ENCODE measurements at regions not wholly inside any gene's neighbourhood (a gene's known extent, or its start where the extent isn't known, plus 50 kb on each side); places are given as distances from the start of the nearest gene placed in this dataset.

DNA sequence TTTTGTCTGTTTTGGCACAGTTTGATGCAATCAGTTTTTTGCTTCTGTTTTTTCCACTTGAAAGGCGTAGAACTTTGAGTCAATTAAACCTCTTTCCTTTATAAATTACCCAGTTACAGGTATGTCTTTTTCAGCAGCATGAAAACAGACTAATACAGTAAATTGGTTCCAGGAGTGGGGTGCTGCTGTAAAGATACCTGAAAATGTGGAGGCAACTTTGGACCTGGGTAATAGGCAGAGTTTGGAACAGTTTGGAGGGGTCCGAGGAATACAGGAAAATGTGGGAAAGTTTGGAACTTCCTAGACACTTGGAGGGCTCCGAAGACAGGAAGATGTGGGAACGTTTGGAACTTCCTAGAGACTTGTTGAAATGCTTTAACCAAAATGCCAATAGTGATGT, 2022.2 kb downstream of the MAT2B start:
- H3K4me1 ChIP-seq (ENCODE audit: control insufficient read depth in 4 of 4, insufficient read depth in 4 of 4, low read length in 3 of 4) = no peaks in the 10 kb centered on the region
- TF ChIP-seq RXRA (IDR thresholded peaks at IDR 0.05) (no peak), RAD21 (IDR thresholded peaks at IDR 0.05) (no peak), GABPA (IDR thresholded peaks at IDR 0.05 in 1 of 2, conservative IDR thresholded peaks at IDR 0.05 in 1 of 2) (no peak), TAF1 (conservative IDR thresholded peaks at IDR 0.05) (no peak), FOXA1 (IDR thresholded peaks at IDR 0.05) (no peak), EGR1 (IDR thresholded peaks at IDR 0.05; ENCODE audit: low read depth in 2 of 2) (no peak), HNF4A (conservative IDR thresholded peaks at IDR 0.05) (no peak), JUND (IDR thresholded peaks at IDR 0.05) (no peak), NR2F2 (IDR thresholded peaks at IDR 0.05) (no peak)
- TF ChIP-seq, protein P1, sequence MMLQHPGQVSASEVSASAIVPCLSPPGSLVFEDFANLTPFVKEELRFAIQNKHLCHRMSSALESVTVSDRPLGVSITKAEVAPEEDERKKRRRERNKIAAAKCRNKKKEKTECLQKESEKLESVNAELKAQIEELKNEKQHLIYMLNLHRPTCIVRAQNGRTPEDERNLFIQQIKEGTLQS (IDR thresholded peaks at IDR 0.05) = no peak
- TF ChIP-seq, protein P2, sequence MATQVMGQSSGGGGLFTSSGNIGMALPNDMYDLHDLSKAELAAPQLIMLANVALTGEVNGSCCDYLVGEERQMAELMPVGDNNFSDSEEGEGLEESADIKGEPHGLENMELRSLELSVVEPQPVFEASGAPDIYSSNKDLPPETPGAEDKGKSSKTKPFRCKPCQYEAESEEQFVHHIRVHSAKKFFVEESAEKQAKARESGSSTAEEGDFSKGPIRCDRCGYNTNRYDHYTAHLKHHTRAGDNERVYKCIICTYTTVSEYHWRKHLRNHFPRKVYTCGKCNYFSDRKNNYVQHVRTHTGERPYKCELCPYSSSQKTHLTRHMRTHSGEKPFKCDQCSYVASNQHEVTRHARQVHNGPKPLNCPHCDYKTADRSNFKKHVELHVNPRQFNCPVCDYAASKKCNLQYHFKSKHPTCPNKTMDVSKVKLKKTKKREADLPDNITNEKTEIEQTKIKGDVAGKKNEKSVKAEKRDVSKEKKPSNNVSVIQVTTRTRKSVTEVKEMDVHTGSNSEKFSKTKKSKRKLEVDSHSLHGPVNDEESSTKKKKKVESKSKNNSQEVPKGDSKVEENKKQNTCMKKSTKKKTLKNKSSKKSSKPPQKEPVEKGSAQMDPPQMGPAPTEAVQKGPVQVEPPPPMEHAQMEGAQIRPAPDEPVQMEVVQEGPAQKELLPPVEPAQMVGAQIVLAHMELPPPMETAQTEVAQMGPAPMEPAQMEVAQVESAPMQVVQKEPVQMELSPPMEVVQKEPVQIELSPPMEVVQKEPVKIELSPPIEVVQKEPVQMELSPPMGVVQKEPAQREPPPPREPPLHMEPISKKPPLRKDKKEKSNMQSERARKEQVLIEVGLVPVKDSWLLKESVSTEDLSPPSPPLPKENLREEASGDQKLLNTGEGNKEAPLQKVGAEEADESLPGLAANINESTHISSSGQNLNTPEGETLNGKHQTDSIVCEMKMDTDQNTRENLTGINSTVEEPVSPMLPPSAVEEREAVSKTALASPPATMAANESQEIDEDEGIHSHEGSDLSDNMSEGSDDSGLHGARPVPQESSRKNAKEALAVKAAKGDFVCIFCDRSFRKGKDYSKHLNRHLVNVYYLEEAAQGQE (IDR thresholded peaks at IDR 0.05) = no peak
- TF ChIP-seq, protein P3, sequence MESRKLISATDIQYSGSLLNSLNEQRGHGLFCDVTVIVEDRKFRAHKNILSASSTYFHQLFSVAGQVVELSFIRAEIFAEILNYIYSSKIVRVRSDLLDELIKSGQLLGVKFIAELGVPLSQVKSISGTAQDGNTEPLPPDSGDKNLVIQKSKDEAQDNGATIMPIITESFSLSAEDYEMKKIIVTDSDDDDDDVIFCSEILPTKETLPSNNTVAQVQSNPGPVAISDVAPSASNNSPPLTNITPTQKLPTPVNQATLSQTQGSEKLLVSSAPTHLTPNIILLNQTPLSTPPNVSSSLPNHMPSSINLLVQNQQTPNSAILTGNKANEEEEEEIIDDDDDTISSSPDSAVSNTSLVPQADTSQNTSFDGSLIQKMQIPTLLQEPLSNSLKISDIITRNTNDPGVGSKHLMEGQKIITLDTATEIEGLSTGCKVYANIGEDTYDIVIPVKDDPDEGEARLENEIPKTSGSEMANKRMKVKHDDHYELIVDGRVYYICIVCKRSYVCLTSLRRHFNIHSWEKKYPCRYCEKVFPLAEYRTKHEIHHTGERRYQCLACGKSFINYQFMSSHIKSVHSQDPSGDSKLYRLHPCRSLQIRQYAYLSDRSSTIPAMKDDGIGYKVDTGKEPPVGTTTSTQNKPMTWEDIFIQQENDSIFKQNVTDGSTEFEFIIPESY (IDR thresholded peaks at IDR 0.05) = no peak
- TF ChIP-seq, protein P4, sequence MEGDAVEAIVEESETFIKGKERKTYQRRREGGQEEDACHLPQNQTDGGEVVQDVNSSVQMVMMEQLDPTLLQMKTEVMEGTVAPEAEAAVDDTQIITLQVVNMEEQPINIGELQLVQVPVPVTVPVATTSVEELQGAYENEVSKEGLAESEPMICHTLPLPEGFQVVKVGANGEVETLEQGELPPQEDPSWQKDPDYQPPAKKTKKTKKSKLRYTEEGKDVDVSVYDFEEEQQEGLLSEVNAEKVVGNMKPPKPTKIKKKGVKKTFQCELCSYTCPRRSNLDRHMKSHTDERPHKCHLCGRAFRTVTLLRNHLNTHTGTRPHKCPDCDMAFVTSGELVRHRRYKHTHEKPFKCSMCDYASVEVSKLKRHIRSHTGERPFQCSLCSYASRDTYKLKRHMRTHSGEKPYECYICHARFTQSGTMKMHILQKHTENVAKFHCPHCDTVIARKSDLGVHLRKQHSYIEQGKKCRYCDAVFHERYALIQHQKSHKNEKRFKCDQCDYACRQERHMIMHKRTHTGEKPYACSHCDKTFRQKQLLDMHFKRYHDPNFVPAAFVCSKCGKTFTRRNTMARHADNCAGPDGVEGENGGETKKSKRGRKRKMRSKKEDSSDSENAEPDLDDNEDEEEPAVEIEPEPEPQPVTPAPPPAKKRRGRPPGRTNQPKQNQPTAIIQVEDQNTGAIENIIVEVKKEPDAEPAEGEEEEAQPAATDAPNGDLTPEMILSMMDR (IDR thresholded peaks at IDR 0.05; ENCODE audit: low read depth, low read length, missing input control) = no peak
- no peaks in the 10 kb centered on the region for H3K36me3 ChIP-seq (ENCODE audit: control insufficient read depth in 4 of 4, insufficient read depth in 3 of 4, low read depth in 1 of 4, low read length in 3 of 4)
- 68% methylated on average over 4 of the region's 4 CpGs for WGBS
- no peak overlapping the region for H3K27ac ChIP-seq (ENCODE audit: low read depth in 1 of 2, low read length in 2 of 2)
- no peak overlapping the region for H3K4me3 ChIP-seq (ENCODE audit: low read depth in 1 of 3, low read length in 3 of 3)
- peaks cover 0 to 10% (median 2%) of the 10 kb centered on the region in 4 donors for H3K9me3 ChIP-seq (ENCODE audit: control insufficient read depth in 4 of 4, low read length in 3 of 4)
- H3K9ac ChIP-seq (ENCODE audit: low read depth in 1 of 2, low read length in 2 of 2) = no peak overlapping the region
- no peaks in the 10 kb centered on the region for H3K27me3 ChIP-seq (ENCODE audit: control insufficient read depth in 4 of 4, insufficient read depth in 4 of 4, low read length in 3 of 4)
- DNase-seq (ENCODE audit: low spot score) = no peak

DNA sequence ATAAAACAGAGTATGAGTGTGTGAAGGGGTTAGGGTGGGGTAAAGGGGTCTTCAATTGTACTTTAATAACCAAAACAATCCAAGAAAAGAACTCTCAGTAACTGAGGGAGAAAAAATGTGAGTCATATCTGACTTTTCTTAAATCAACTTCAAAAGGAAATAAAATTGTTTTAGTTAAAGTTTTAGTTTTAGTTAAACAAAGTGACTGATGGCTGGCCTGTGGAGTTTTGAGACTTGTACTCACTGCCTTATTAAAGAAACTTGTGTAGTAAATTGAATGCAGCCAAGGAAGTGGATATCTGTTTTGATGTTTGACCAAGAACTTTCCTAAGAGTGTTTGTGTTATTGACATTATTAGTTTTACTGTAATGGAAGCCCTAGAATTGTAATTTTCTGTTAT, 2032.6 kb downstream of the MAT2B start:
- no peak overlapping the region for H3K9ac ChIP-seq (ENCODE audit: low read depth in 1 of 2, low read length in 2 of 2)
- H3K9me3 ChIP-seq (ENCODE audit: control insufficient read depth in 4 of 4, low read length in 3 of 4) = no peaks in the 10 kb centered on the region

More for the DNA sequence above, 2032.6 kb downstream of the MAT2B start:
- H3K27ac ChIP-seq (ENCODE audit: low read depth in 1 of 2, low read length in 2 of 2) = no peak overlapping the region
- TF ChIP-seq JUND (IDR thresholded peaks at IDR 0.05) (no peak), FOXA1 (IDR thresholded peaks at IDR 0.05) (no peak), GABPA (IDR thresholded peaks at IDR 0.05 in 1 of 2, conservative IDR thresholded peaks at IDR 0.05 in 1 of 2) (no peak), NR2F2 (IDR thresholded peaks at IDR 0.05) (no peak), RAD21 (IDR thresholded peaks at IDR 0.05) (no peak), FOXA2 (IDR thresholded peaks at IDR 0.05) (no peak)
- no peaks in the 10 kb centered on the region for H3K4me1 ChIP-seq (ENCODE audit: control insufficient read depth in 4 of 4, insufficient read depth in 4 of 4, low read length in 3 of 4)
- no peaks in the 10 kb centered on the region for H3K27me3 ChIP-seq (ENCODE audit: control insufficient read depth in 4 of 4, insufficient read depth in 4 of 4, low read length in 3 of 4)
- H3K4me3 ChIP-seq (ENCODE audit: low read depth in 1 of 3, low read length in 3 of 3) = no peak overlapping the region
- H3K36me3 ChIP-seq (ENCODE audit: control insufficient read depth in 4 of 4, insufficient read depth in 3 of 4, low read depth in 1 of 4, low read length in 3 of 4) = no peaks in the 10 kb centered on the region
- no peak for DNase-seq (ENCODE audit: low spot score)

Measured in liver (tissue), 8 donors.